NCI-H460 (cell line): ENCODE measurements at regions not wholly inside any gene's neighbourhood (a gene's known extent, or its start where the extent isn't known, plus 50 kb on each side); places are given as distances from the start of the nearest gene placed in this dataset.
"Not testable (repeated sequence)": the region's sequence is repeated elsewhere in the genome, so short reads cannot be mapped to it uniquely, and the experiment has no call there.

Experiments
- DNase-seq: peaks from one replicate; pipeline ENCODE4 v3.0.0-alpha.2; 2016; ENCODE audit warnings: low read depth; ENCODE audit errors: extremely low read depth

- not testable (repeated sequence) for DNase-seq
Observed at GRCh38 chr21:31819692-31820091, 53.1 kb upstream of the HUNK start.

- not testable (repeated sequence) for DNase-seq
Observed at GRCh38 chr21:31814356-31814755, 58.5 kb upstream of the HUNK start.

- no peak for DNase-seq
Observed at GRCh38 chr21:31813862-31814261, 59.0 kb upstream of the HUNK start.

- no peak for DNase-seq
Observed at GRCh38 chr21:31804008-31804394, 68.8 kb upstream of the HUNK start.

GRCh38 chr21:31803039-31804007 is 69.5 kb upstream of the HUNK start:
- DNase-seq = no peak

GRCh38 chr21:31802331-31802730 is 70.4 kb upstream of the SCAF4 start:
- no peak for DNase-seq

- no peak for DNase-seq
Observed at GRCh38 chr21:31801551-31802219, 69.8 kb upstream of the SCAF4 start.

- DNase-seq = no peak
Observed at GRCh38 chr21:31798842-31799704, 67.2 kb upstream of the SCAF4 start.

- no peak for DNase-seq
Observed at GRCh38 chr21:31795992-31796391, 64.1 kb upstream of the SCAF4 start.

- not testable (repeated sequence) for DNase-seq
Observed at GRCh38 chr21:31790420-31790819, 58.5 kb upstream of the SCAF4 start.

GRCh38 chr21:31788581-31788980 is 56.7 kb upstream of the SCAF4 start:
- no peak for DNase-seq

GRCh38 chr21:31787691-31788090 is 55.8 kb upstream of the SCAF4 start:
- not testable (repeated sequence) for DNase-seq

- no peak for DNase-seq
Observed at GRCh38 chr21:31786164-31786920, 54.4 kb upstream of the SCAF4 start.

GRCh38 chr21:31785237-31786163 is 53.6 kb upstream of the SCAF4 start:
- peak; percentile 68 for DNase-seq

GRCh38 chr21:31781737-31782136 is 49.8 kb upstream of the SCAF4 start:
- DNase-seq = no peak
